ENCODE measurements at regions not wholly inside any gene's neighbourhood (a gene's known extent, or its start where the extent isn't known, plus 50 kb on each side); places are given as distances from the start of the nearest gene placed in this dataset.

GRCh38 chr2:221088506-221088905 lies 483.6 kb downstream of the EPHA4 start:
- Histone ChIP-seq H3K9me3 (no peaks in the 10 kb centered on the region), H3K4me1 (no peaks in the 10 kb centered on the region), H3K36me3 (no peaks in the 10 kb centered on the region), H3K27ac (no peak overlapping the region), H3K27me3 (no peaks in the 10 kb centered on the region), H3K4me3 (no peak overlapping the region)
- TF ChIP-seq POLR2A (IDR thresholded peaks at IDR 0.05), result no peak
- TF ChIP-seq, protein P1, sequence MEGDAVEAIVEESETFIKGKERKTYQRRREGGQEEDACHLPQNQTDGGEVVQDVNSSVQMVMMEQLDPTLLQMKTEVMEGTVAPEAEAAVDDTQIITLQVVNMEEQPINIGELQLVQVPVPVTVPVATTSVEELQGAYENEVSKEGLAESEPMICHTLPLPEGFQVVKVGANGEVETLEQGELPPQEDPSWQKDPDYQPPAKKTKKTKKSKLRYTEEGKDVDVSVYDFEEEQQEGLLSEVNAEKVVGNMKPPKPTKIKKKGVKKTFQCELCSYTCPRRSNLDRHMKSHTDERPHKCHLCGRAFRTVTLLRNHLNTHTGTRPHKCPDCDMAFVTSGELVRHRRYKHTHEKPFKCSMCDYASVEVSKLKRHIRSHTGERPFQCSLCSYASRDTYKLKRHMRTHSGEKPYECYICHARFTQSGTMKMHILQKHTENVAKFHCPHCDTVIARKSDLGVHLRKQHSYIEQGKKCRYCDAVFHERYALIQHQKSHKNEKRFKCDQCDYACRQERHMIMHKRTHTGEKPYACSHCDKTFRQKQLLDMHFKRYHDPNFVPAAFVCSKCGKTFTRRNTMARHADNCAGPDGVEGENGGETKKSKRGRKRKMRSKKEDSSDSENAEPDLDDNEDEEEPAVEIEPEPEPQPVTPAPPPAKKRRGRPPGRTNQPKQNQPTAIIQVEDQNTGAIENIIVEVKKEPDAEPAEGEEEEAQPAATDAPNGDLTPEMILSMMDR (IDR thresholded peaks at IDR 0.05), result no peak
- TF ChIP-seq POLR2AphosphoS5 (IDR thresholded peaks at IDR 0.05), result no peak
- no peak for DNase-seq (ENCODE audit: low spot score in 2 of 2)
- intact Hi-C loops (cut with DNase I; ENCODE audit: low total_unique reads), result no loop called here

DNA sequence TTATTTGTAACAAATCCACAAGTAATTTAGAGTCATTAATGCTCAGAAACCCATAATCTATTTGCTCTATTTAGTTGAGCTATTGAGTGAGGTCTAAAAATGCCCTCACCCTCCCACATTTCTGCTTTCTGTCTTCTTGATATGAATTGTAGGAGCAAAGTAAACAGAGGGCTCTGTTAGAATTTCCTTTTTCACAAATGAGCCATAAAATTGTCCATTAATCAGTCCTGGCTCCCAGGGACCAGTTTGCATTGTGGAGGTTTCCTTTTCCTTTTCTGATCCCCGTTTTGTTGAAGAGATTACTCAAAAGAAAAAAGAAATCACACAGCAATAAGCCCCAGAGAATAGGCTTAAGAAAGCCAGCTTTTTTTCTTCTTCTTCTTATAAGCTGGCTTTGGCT lies 476.7 kb downstream of the EPHA4 start:
- TF ChIP-seq POLR2A (IDR thresholded peaks at IDR 0.05) (no peak), POLR2AphosphoS5 (IDR thresholded peaks at IDR 0.05) (no peak)
- TF ChIP-seq, protein P1 (IDR thresholded peaks at IDR 0.05), result no peak

DNA sequence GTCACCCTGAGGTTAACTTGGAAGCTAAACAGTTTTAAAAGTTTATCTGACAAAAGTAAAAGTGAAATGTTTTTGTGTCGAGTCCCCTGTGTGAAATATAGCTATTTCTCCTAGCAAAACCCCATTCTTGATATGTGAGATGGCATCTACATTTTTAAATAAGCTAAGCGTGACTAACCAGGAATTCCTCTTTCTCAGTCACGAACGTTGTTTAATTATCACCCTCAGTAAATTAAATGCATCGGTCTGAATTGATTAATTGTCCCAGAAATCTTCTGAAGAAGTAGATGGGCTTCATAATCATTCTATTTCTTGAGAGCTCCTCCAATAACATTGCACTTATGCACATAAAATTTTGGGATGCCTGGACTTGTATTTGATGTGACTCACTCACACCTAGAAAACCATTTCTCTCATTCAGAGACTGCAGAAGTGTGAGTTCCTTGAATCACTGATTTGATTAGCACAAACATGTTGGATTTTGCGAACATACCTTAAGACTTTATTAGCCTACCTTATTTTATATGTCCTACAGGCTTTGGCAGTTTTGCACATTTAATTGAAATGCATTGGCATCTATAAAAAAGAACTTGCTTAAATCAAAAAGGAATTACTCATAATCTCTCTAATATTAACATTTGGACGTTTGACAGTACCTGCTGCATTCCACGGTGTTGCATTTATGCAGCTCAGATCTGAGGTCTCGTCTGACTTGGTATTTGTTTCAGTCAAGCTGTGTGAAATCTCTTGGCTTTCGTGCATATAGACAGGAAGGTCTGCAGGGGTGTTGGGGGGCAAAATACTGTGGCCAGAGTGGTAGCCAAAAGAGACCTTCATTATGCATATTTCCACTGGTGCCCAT lies 475.2 kb downstream of the EPHA4 start:
- Histone ChIP-seq H3K9me3 (no peaks in the 10 kb centered on the region), H3K4me3 (no peak overlapping the region), H3K36me3 (no peaks in the 10 kb centered on the region), H3K4me1 (no peaks in the 10 kb centered on the region), H3K27me3 (no peaks in the 10 kb centered on the region), H3K27ac (no peak overlapping the region)
- DNase-seq (ENCODE audit: low spot score in 2 of 2), result no peak
- intact Hi-C loops (cut with DNase I; ENCODE audit: low total_unique reads), result no loop called here
- TF ChIP-seq, protein P1 (IDR thresholded peaks at IDR 0.05), result no peak
- TF ChIP-seq POLR2AphosphoS5 (IDR thresholded peaks at IDR 0.05) (no peak), POLR2A (IDR thresholded peaks at IDR 0.05) (no peak)

More for the DNA sequence above, 476.7 kb downstream of the EPHA4 start:
- H3K4me1 ChIP-seq, result no peaks in the 10 kb centered on the region
- H3K27me3 ChIP-seq, result no peaks in the 10 kb centered on the region
- intact Hi-C loops (cut with DNase I; ENCODE audit: low total_unique reads), result no loop called here
- no peak for DNase-seq (ENCODE audit: low spot score in 2 of 2)
- no peaks in the 10 kb centered on the region for H3K9me3 ChIP-seq
- no peak overlapping the region for H3K4me3 ChIP-seq
- H3K27ac ChIP-seq, result no peak overlapping the region
- H3K36me3 ChIP-seq, result no peaks in the 10 kb centered on the region

- Histone ChIP-seq H3K36me3 (no peaks in the 10 kb centered on the region), H3K4me3 (no peak overlapping the region), H3K9me3 (no peaks in the 10 kb centered on the region), H3K27ac (no peak overlapping the region), H3K27me3 (no peaks in the 10 kb centered on the region), H3K4me1 (no peaks in the 10 kb centered on the region)
- intact Hi-C loops (cut with DNase I; ENCODE audit: low total_unique reads), result no loop called here
- TF ChIP-seq, protein P1 (IDR thresholded peaks at IDR 0.05), result no peak
- no peak for TF ChIP-seq POLR2A (IDR thresholded peaks at IDR 0.05)
- TF ChIP-seq POLR2AphosphoS5 (IDR thresholded peaks at IDR 0.05), result no peak
- DNase-seq (ENCODE audit: low spot score in 2 of 2), result no peak
Measured at GRCh38 chr2:221097568-221097915, 474.6 kb downstream of the EPHA4 start.

GRCh38 chr2:221097949-221098348 lies 474.2 kb downstream of the EPHA4 start:
- Histone ChIP-seq H3K4me3 (no peak overlapping the region), H3K27me3 (no peaks in the 10 kb centered on the region), H3K9me3 (no peaks in the 10 kb centered on the region), H3K36me3 (no peaks in the 10 kb centered on the region), H3K27ac (no peak overlapping the region), H3K4me1 (no peaks in the 10 kb centered on the region)
- intact Hi-C loops (cut with DNase I; ENCODE audit: low total_unique reads), result no loop called here
- no peak for DNase-seq (ENCODE audit: low spot score in 2 of 2)
- no peak for TF ChIP-seq POLR2A (IDR thresholded peaks at IDR 0.05)
- TF ChIP-seq, protein P1 (IDR thresholded peaks at IDR 0.05), result no peak
- no peak for TF ChIP-seq POLR2AphosphoS5 (IDR thresholded peaks at IDR 0.05)

All from breast epithelium (tissue), 4 donors.